ENCODE measurements at regions not wholly inside any gene's neighbourhood (a gene's known extent, or its start where the extent isn't known, plus 50 kb on each side); places are given as distances from the start of the nearest gene placed in this dataset.

DNA sequence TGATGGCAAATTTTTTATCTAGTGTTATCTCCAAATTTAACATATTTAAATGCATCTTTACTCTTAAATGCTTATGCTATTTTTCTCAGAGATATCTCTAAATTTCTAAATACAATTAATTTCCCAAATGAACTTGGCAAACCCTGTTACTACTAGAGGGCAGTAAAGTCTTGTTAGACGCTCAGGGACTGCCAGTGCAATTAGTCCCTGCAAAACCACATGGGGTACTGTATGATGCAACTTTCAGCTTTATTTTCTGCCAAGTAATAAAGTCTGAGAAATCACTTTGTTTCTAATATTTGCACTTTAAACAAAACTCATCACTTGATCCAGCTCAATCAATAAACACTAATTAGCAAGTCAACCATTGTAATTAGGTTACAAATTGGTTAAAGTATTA, 76.0 kb upstream of the ADGRB3 start (continued):
- TF ChIP-seq FOXA3 (CRISPR knock-in tag; conservative IDR thresholded peaks at IDR 0.05 in 1 of 2, IDR thresholded peaks at IDR 0.05 in 1 of 2): no peak
- TF ChIP-seq, protein P1, sequence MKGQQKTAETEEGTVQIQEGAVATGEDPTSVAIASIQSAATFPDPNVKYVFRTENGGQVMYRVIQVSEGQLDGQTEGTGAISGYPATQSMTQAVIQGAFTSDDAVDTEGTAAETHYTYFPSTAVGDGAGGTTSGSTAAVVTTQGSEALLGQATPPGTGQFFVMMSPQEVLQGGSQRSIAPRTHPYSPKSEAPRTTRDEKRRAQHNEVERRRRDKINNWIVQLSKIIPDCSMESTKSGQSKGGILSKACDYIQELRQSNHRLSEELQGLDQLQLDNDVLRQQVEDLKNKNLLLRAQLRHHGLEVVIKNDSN (CRISPR knock-in tag; IDR thresholded peaks at IDR 0.05): no peak
- no peak for TF ChIP-seq ZNF696 (CRISPR knock-in tag; conservative IDR thresholded peaks at IDR 0.05)
- TF ChIP-seq RB1 (IDR thresholded peaks at IDR 0.05; ENCODE audit: low read depth): no peak
- TF ChIP-seq TCF7 (IDR thresholded peaks at IDR 0.05; ENCODE audit: borderline replicate concordance): no peak
- no peak for TF ChIP-seq ZNF23 (CRISPR knock-in tag; IDR thresholded peaks at IDR 0.05)
- TF ChIP-seq, protein P2, sequence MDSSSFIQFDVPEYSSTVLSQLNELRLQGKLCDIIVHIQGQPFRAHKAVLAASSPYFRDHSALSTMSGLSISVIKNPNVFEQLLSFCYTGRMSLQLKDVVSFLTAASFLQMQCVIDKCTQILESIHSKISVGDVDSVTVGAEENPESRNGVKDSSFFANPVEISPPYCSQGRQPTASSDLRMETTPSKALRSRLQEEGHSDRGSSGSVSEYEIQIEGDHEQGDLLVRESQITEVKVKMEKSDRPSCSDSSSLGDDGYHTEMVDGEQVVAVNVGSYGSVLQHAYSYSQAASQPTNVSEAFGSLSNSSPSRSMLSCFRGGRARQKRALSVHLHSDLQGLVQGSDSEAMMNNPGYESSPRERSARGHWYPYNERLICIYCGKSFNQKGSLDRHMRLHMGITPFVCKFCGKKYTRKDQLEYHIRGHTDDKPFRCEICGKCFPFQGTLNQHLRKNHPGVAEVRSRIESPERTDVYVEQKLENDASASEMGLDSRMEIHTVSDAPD (CRISPR knock-in tag; IDR thresholded peaks at IDR 0.05): no peak
- no peak for TF ChIP-seq TEAD4 (IDR thresholded peaks at IDR 0.05; ENCODE audit: low read length)
- TF ChIP-seq TEAD4 (CRISPR knock-in tag; IDR thresholded peaks at IDR 0.05; ENCODE audit: borderline replicate concordance): no peak
- TF ChIP-seq, protein P3, sequence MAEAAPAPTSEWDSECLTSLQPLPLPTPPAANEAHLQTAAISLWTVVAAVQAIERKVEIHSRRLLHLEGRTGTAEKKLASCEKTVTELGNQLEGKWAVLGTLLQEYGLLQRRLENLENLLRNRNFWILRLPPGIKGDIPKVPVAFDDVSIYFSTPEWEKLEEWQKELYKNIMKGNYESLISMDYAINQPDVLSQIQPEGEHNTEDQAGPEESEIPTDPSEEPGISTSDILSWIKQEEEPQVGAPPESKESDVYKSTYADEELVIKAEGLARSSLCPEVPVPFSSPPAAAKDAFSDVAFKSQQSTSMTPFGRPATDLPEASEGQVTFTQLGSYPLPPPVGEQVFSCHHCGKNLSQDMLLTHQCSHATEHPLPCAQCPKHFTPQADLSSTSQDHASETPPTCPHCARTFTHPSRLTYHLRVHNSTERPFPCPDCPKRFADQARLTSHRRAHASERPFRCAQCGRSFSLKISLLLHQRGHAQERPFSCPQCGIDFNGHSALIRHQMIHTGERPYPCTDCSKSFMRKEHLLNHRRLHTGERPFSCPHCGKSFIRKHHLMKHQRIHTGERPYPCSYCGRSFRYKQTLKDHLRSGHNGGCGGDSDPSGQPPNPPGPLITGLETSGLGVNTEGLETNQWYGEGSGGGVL (CRISPR knock-in tag; IDR thresholded peaks at IDR 0.05): no peak
- no peak for TF ChIP-seq ZNF184 (CRISPR knock-in tag; IDR thresholded peaks at IDR 0.05)
- TF ChIP-seq HMG20A (CRISPR knock-in tag; conservative IDR thresholded peaks at IDR 0.05): no peak
- TF ChIP-seq, protein P4, sequence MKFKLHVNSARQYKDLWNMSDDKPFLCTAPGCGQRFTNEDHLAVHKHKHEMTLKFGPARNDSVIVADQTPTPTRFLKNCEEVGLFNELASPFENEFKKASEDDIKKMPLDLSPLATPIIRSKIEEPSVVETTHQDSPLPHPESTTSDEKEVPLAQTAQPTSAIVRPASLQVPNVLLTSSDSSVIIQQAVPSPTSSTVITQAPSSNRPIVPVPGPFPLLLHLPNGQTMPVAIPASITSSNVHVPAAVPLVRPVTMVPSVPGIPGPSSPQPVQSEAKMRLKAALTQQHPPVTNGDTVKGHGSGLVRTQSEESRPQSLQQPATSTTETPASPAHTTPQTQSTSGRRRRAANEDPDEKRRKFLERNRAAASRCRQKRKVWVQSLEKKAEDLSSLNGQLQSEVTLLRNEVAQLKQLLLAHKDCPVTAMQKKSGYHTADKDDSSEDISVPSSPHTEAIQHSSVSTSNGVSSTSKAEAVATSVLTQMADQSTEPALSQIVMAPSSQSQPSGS (CRISPR knock-in tag; IDR thresholded peaks at IDR 0.05): no peak
- TF ChIP-seq LCOR (CRISPR knock-in tag; IDR thresholded peaks at IDR 0.05): no peak
- TF ChIP-seq ARID2 (IDR thresholded peaks at IDR 0.05): no peak
- TF ChIP-seq GATA2 (CRISPR knock-in tag; IDR thresholded peaks at IDR 0.05): no peak
- TF ChIP-seq, protein P5, sequence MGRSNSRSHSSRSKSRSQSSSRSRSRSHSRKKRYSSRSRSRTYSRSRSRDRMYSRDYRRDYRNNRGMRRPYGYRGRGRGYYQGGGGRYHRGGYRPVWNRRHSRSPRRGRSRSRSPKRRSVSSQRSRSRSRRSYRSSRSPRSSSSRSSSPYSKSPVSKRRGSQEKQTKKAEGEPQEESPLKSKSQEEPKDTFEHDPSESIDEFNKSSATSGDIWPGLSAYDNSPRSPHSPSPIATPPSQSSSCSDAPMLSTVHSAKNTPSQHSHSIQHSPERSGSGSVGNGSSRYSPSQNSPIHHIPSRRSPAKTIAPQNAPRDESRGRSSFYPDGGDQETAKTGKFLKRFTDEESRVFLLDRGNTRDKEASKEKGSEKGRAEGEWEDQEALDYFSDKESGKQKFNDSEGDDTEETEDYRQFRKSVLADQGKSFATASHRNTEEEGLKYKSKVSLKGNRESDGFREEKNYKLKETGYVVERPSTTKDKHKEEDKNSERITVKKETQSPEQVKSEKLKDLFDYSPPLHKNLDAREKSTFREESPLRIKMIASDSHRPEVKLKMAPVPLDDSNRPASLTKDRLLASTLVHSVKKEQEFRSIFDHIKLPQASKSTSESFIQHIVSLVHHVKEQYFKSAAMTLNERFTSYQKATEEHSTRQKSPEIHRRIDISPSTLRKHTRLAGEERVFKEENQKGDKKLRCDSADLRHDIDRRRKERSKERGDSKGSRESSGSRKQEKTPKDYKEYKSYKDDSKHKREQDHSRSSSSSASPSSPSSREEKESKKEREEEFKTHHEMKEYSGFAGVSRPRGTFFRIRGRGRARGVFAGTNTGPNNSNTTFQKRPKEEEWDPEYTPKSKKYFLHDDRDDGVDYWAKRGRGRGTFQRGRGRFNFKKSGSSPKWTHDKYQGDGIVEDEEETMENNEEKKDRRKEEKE (IDR thresholded peaks at IDR 0.05; ENCODE audit: borderline replicate concordance in 1 of 2, control insufficient read depth in 1 of 2, low read depth in 2 of 2, low read length in 1 of 2): no peak
- TF ChIP-seq SPI1 (IDR thresholded peaks at IDR 0.05; ENCODE audit: borderline replicate concordance, low read depth, low read length): no peak
- no peak for TF ChIP-seq RFX5 (IDR thresholded peaks at IDR 0.05; ENCODE audit: low read depth, low read length)

Data from K562 (cell line).